Neutrophil (primary cell): ENCODE measurements at regions not wholly inside any gene's neighbourhood (a gene's known extent, or its start where the extent isn't known, plus 50 kb on each side); places are given as distances from the start of the nearest gene placed in this dataset.

Experiments
- H3K27ac ChIP-seq: fragments of 200-600 bp; sonication (generic); 2 replicates; pipeline ENCODE4 v1.5.1; 2016; ENCODE audit warnings: mild to moderate bottlenecking, moderate library complexity
- H3K27me3 ChIP-seq: fragments of 200-600 bp; sonication (generic); 2 replicates; pipeline ENCODE4 v1.6.0; 2016; ENCODE audit warnings: mild to moderate bottlenecking
- H3K36me3 ChIP-seq: fragments of 200-600 bp; sonication (generic); 2 replicates; pipeline ENCODE4 v1.5.1; 2017
- H3K4me1 ChIP-seq, 2 experiments: fragments of 200-600 bp in 1 of 2; sonication (generic) in 1 of 2; 1 replicate in 1 of 2; 2 replicates in 1 of 2; pipeline versions ENCODE4 v1.5.1 to v1.6.1; 2013 to 2016; ENCODE audit warnings: low read depth in 1 of 2, low read length in 1 of 2, mild to moderate bottlenecking in 1 of 2, moderate library complexity in 1 of 2; ENCODE audit not compliant: control insufficient read depth in 1 of 2, insufficient read depth in 1 of 2
- H3K4me3 ChIP-seq, 2 experiments: fragments of 200-600 bp in 1 of 2; sonication (generic) in 1 of 2; 1 replicate in 1 of 2; 2 replicates in 1 of 2; pipeline ENCODE4 v1.5.1; 2013 to 2016; ENCODE audit warnings: low read depth in 1 of 2, low read length in 1 of 2, mild to moderate bottlenecking in 1 of 2, moderate library complexity in 1 of 2
- H3K9me3 ChIP-seq: fragments of 200-600 bp; sonication (generic); 2 replicates; pipeline ENCODE4 v1.5.1; 2016
- TF ChIP-seq, protein P1 (sequence below): fragments of 200-600 bp; sonication (generic); IDR thresholded peaks from 2 replicates; pipeline ENCODE4 v1.5.1; 2016; ENCODE audit warnings: antibody characterized with exemption

DNA sequence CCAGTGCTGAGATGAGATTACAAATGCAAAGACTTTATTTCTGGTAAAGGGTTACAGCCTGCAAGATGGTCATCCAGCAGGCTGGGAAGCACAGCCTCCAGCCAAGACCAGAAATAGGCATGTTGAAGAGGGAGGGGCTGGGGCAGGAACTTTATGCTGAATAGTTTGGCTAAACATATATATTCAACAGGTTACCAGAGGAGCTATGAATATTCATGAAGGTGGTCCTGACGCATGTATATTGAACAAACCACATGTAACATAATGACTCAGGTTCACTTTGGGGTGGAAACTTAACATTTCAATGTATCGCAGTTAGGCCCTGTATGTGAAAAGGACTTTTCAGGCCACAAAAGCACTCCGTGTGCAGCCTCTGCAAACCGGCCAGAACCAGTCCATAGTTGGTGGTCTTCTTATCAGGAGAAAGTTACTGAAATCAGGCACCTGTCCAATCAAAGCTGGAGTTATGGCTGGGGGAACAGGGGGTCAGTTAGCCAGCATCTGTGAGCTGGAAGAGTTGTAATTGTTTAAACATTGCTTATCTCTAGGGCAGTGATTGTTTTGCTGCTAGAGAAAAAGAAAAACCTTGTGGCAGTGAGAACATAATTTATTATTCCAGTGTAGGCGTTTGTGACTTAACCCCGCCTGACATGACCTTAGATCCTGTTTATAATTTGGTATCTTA, 372.9 kb upstream of the AUTS2 start:
- Histone ChIP-seq H3K9me3 (no peaks in the 10 kb centered on the region), H3K4me1 (no peaks in the 10 kb centered on the region), H3K27ac (no peak overlapping the region), H3K27me3 (no peaks in the 10 kb centered on the region), H3K4me3 (no peak overlapping the region), H3K36me3 (no peaks in the 10 kb centered on the region)
- TF ChIP-seq, protein P1, sequence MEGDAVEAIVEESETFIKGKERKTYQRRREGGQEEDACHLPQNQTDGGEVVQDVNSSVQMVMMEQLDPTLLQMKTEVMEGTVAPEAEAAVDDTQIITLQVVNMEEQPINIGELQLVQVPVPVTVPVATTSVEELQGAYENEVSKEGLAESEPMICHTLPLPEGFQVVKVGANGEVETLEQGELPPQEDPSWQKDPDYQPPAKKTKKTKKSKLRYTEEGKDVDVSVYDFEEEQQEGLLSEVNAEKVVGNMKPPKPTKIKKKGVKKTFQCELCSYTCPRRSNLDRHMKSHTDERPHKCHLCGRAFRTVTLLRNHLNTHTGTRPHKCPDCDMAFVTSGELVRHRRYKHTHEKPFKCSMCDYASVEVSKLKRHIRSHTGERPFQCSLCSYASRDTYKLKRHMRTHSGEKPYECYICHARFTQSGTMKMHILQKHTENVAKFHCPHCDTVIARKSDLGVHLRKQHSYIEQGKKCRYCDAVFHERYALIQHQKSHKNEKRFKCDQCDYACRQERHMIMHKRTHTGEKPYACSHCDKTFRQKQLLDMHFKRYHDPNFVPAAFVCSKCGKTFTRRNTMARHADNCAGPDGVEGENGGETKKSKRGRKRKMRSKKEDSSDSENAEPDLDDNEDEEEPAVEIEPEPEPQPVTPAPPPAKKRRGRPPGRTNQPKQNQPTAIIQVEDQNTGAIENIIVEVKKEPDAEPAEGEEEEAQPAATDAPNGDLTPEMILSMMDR = no peak

DNA sequence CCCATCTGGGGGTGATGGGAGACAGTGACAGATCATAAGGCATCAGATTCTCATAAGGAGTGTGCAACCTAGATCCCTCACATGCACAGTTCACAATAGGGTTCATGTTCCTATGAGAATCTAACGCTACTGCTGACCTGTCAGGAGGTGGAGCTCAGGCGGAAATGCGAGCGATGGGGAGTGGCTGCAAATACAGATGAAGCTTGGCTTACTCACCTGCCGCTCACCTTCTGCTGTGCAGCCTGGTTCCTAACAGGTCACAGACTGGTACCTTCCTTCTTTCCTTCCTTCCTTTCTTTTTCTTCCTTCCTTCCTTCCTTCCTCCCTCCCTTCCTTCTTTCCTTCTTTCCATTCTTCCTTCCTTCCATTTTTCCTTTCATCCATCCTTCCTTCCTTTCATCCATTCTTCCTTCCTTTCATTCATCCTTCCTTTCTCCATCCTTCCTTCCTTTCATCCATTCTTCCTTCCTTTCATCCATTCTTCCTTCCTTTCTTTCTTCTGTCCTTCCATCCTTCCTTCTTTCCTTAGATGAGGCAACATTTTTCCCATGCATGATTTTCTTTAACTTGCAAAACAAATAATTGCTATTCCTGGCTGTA, 370.0 kb upstream of the AUTS2 start:
- Histone ChIP-seq H3K36me3 (no peaks in the 10 kb centered on the region), H3K4me3 (no peak overlapping the region), H3K27ac (no peak overlapping the region), H3K9me3 (no peaks in the 10 kb centered on the region), H3K27me3 (peaks cover 4% of the 10 kb centered on the region), H3K4me1 (no peaks in the 10 kb centered on the region)
- TF ChIP-seq, protein P1 = no peak

DNA sequence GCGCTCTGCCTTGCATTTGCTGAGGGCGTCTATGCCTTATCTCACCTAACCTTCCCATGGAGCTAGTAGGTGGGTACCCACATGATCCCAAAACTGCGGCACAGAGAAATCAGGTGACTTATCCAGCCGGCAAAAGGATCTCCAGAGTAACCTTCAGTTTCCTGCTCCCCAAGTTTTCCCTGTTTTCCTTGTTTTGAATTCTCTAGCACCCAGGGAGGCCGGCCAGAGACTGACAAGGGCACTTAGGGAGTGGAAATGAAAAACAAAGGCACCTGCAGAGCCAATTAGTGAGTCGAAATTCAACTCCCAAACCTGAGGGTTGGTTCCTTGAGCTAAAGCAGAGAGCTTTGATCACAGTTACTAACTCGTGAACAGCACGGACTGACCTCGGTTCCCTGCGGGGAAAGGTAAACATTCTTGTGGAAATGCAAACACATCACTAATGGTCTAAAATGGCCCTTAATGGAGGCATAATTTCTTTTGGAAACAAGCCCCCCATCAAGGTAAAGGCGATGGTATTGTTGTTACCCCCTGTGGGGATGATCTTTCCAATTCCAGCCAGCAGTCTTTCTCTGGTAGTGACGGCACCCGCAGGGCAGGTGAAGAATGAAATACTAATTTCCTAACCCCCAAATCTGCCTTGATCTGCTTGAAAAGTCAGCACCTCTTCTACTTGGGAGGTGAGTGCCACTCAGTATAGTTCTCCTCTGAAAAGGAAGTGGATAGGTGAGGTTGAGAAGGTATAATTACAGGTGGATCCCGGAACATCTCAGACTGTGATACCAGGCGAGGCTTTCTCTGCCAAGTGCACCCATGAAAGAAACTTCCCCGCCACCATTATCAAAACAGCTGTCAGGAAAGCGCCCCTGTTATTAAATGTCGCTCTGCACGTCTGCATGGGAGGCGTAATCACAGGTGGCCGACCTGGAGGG, 365.6 kb upstream of the AUTS2 start:
- TF ChIP-seq, protein P1 = no peak
- no peak overlapping the region for H3K27ac ChIP-seq

DNA sequence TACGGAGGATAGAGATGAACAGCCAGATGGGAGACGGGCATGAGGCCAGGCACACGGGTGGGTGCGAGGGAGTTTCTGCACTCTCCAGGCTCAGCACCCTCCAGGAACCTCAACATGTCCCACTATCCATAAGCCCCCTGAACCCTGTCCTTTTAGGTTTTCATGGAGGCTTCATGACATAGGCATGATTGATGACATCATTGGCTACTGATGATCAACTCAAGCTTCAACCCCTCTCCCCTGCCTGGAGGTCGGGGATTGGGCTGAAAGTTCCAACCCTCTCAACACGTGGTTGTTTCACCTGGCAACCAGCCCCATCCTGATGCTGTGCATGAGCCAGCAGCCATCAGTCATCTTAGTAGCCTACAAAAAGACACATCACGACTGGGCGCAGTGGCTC, 360.7 kb upstream of the AUTS2 start:
- peaks cover 4% of the 10 kb centered on the region for H3K27me3 ChIP-seq
- no peaks in the 10 kb centered on the region for H3K4me1 ChIP-seq
- H3K4me3 ChIP-seq = no peak overlapping the region
- H3K27ac ChIP-seq = no peak overlapping the region
- no peaks in the 10 kb centered on the region for H3K36me3 ChIP-seq
- TF ChIP-seq, protein P1 = no peak
- no peaks in the 10 kb centered on the region for H3K9me3 ChIP-seq

More for the DNA sequence above, 365.6 kb upstream of the AUTS2 start:
- H3K4me1 ChIP-seq = no peaks in the 10 kb centered on the region
- peaks cover 4% of the 10 kb centered on the region for H3K27me3 ChIP-seq
- no peaks in the 10 kb centered on the region for H3K36me3 ChIP-seq
- H3K4me3 ChIP-seq = no peak overlapping the region
- no peaks in the 10 kb centered on the region for H3K9me3 ChIP-seq

DNA sequence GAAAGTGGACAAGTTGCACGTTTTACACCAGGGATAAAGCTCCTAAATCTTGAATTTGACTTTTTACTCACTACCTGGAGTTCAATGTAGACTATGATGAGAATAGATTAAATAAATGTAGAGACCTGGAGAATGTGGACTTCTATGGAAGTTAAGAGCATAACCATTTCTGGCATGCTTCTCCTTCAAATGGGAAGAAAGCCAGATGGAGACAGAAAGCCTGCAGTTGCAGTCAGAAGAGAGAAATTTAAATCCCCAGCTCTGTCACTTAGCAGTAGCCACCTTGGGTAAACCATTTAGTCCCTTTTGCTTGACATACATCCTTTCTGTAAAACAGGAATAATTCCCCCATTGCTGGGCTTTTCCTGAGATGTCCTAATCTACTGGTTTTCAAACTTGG, 355.3 kb upstream of the AUTS2 start:
- TF ChIP-seq, protein P1 = no peak
- Histone ChIP-seq H3K4me1 (no peaks in the 10 kb centered on the region), H3K9me3 (no peaks in the 10 kb centered on the region), H3K27ac (no peak overlapping the region), H3K4me3 (no peak overlapping the region), H3K27me3 (no peaks in the 10 kb centered on the region), H3K36me3 (no peaks in the 10 kb centered on the region)
